Right lobe of liver (tissue), 4 donors: ENCODE measurements at regions not wholly inside any gene's neighbourhood (a gene's known extent, or its start where the extent isn't known, plus 50 kb on each side); places are given as distances from the start of the nearest gene placed in this dataset.

Source experiments
- CTCF ChIP-seq, 4 donors: fragments of 200-600 bp in 3 of 4; fragments of 450-650 bp in 1 of 4; IDR thresholded peaks; one replicate each; pipeline versions ENCODE4 v1.5.1 to v1.8.0; 2016 to 2022; ENCODE audit warnings: antibody characterized with exemption in 4 of 4, mild to moderate bottlenecking in 2 of 4
- POLR2A ChIP-seq: fragments of 450-650 bp; IDR thresholded peaks from one replicate; pipeline ENCODE4 v1.6.1; 2017; ENCODE audit warnings: antibody characterized with exemption, mild to moderate bottlenecking
- donor health status: DM: no; HTN: no; CAD: no.
- donor health status: DM: no; HTN: no; CAD: no.
- donor health status: DM: no; HTN: yes; CAD: no.

- no peak for TF ChIP-seq CTCF (IDR thresholded peaks at IDR 0.05)
- no peak for TF ChIP-seq POLR2A
Observed at GRCh38 chr2:109722026-109722425, 72.1 kb upstream of the RGPD5 start.
